ENCODE measurements at regions not wholly inside any gene's neighbourhood (a gene's known extent, or its start where the extent isn't known, plus 50 kb on each side); places are given as distances from the start of the nearest gene placed in this dataset.

DNA sequence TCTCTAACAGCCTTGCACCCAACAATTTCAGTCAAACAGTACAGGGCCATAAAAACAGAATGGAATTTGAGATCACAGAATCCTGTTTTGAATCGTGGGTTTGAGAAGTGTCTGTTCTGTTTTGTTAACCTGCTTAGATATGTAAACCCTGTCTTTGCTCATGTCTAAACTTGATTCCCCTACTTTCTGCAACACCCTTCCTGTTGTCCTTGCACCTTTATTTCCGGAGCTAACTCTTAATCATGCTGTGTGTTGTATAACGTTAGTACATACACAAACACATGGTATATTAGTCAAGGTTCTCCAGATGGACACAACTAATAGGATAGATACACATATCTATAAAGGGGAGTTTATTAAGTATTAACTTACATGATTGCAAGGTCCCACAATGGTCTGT, 2229.2 kb upstream of the C9orf72 start:
- TF ChIP-seq CTCF (IDR thresholded peaks at IDR 0.05) = no peak
- TF ChIP-seq POLR2A (IDR thresholded peaks at IDR 0.05) = no peak

Data from thyroid gland (tissue), 4 donors.